ENCODE measurements at regions not wholly inside any gene's neighbourhood (a gene's known extent, or its start where the extent isn't known, plus 50 kb on each side); places are given as distances from the start of the nearest gene placed in this dataset.

- Histone ChIP-seq H3K27ac (no peak overlapping the region), H3K9me3 (no peaks in the 10 kb centered on the region), H3K36me3 (no peaks in the 10 kb centered on the region), H3K4me3 (no peak overlapping the region), H3K27me3 (no peaks in the 10 kb centered on the region), H3K4me1 (no peaks in the 10 kb centered on the region)
- DNase-seq (peak in 1 of 2 donors; percentile 22), ATAC-seq (ENCODE audit: low FRiP score in 2 of 2) (no peak)
- TF ChIP-seq POLR2A (IDR thresholded peaks at IDR 0.05) (no peak), POLR2AphosphoS5 (IDR thresholded peaks at IDR 0.05) (no peak), CTCF (IDR thresholded peaks at IDR 0.05) (no peak), EP300 (IDR thresholded peaks at IDR 0.05) (no peak)
- WGBS, 2 donors, result 72 to 79% methylated on average over 4 to 6 of the region's 6 CpGs
Observed at GRCh38 chr5:7087719-7088297, 308.1 kb upstream of the ADCY2 start.

GRCh38 chr5:7088849-7089248 is 307.1 kb upstream of the ADCY2 start:
- ATAC-seq (ENCODE audit: low FRiP score in 2 of 2), result no peak
- Histone ChIP-seq H3K27me3 (no peaks in the 10 kb centered on the region), H3K9me3 (no peaks in the 10 kb centered on the region), H3K36me3 (no peaks in the 10 kb centered on the region), H3K4me1 (no peaks in the 10 kb centered on the region), H3K4me3 (no peak overlapping the region), H3K27ac (no peak overlapping the region)
- DNase-seq, result no peak
- no peak for TF ChIP-seq POLR2AphosphoS5 (IDR thresholded peaks at IDR 0.05)
- no peak for TF ChIP-seq CTCF (IDR thresholded peaks at IDR 0.05)
- TF ChIP-seq POLR2A (IDR thresholded peaks at IDR 0.05), result no peak
- no peak for TF ChIP-seq EP300 (IDR thresholded peaks at IDR 0.05)
- WGBS, 2 donors, result 34 to 45% methylated on average over 3 of the region's 3 CpGs

GRCh38 chr5:7094626-7095025 is 301.3 kb upstream of the ADCY2 start:
- Histone ChIP-seq H3K4me3 (no peak overlapping the region), H3K36me3 (no peaks in the 10 kb centered on the region), H3K9me3 (no peaks in the 10 kb centered on the region), H3K27me3 (no peaks in the 10 kb centered on the region), H3K27ac (no peak overlapping the region), H3K4me1 (no peaks in the 10 kb centered on the region)
- TF ChIP-seq EP300 (IDR thresholded peaks at IDR 0.05) (no peak), POLR2A (IDR thresholded peaks at IDR 0.05) (no peak), CTCF (IDR thresholded peaks at IDR 0.05) (no peak), POLR2AphosphoS5 (IDR thresholded peaks at IDR 0.05) (no peak)
- ATAC-seq (ENCODE audit: low FRiP score in 2 of 2), result no peak
- DNase-seq, result no peak
- WGBS, 2 donors, result 23 to 49% methylated on average over 3 of the region's 3 CpGs

GRCh38 chr5:7096294-7096693 is 299.6 kb upstream of the ADCY2 start:
- TF ChIP-seq POLR2A (IDR thresholded peaks at IDR 0.05), result no peak
- no peak for TF ChIP-seq CTCF (IDR thresholded peaks at IDR 0.05)
- TF ChIP-seq EP300 (IDR thresholded peaks at IDR 0.05), result no peak
- no peak for TF ChIP-seq POLR2AphosphoS5 (IDR thresholded peaks at IDR 0.05)
- no peaks in the 10 kb centered on the region for H3K9me3 ChIP-seq
- DNase-seq (no peak), ATAC-seq (ENCODE audit: low FRiP score in 2 of 2) (no peak)
- H3K4me1 ChIP-seq, result no peaks in the 10 kb centered on the region
- H3K27me3 ChIP-seq, result no peaks in the 10 kb centered on the region
- WGBS, 2 donors, result 71 to 92% methylated on average over 2 of the region's 2 CpGs
- no peak overlapping the region for H3K27ac ChIP-seq
- H3K36me3 ChIP-seq, result no peaks in the 10 kb centered on the region
- H3K4me3 ChIP-seq, result no peak overlapping the region

- DNase-seq (no peak), ATAC-seq (ENCODE audit: low FRiP score in 2 of 2) (no peak)
- no peak overlapping the region for H3K27ac ChIP-seq
- H3K27me3 ChIP-seq, result no peaks in the 10 kb centered on the region
- no peaks in the 10 kb centered on the region for H3K36me3 ChIP-seq
- H3K4me1 ChIP-seq, result no peaks in the 10 kb centered on the region
- H3K4me3 ChIP-seq, result no peak overlapping the region
- H3K9me3 ChIP-seq, result no peaks in the 10 kb centered on the region
- WGBS, 2 donors, result 74 to 77% methylated on average over 5 of the region's 5 CpGs
- no peak for TF ChIP-seq POLR2AphosphoS5 (IDR thresholded peaks at IDR 0.05)
- TF ChIP-seq POLR2A (IDR thresholded peaks at IDR 0.05), result no peak
- no peak for TF ChIP-seq EP300 (IDR thresholded peaks at IDR 0.05)
- TF ChIP-seq CTCF (IDR thresholded peaks at IDR 0.05), result no peak
Observed at GRCh38 chr5:7105358-7105757, 290.6 kb upstream of the ADCY2 start.

All from upper lobe of left lung (tissue), 6 donors.